Activated CD4-positive, alpha-beta T cell treated with anti-CD3 and anti-CD28 coated beads for 36 hours (primary cell): ENCODE measurements at regions not wholly inside any gene's neighbourhood (a gene's known extent, or its start where the extent isn't known, plus 50 kb on each side); places are given as distances from the start of the nearest gene placed in this dataset.
A peak's percentile ranks its signal among the peaks of the same experiment; 100 is the strongest.

Experiments used
- ATAC-seq: fragments of 200-7000 bp; cut with Tn5 transposase; one replicate; pipeline ENCODE4 v1.10.0; 2021; ENCODE audit warnings: mild to moderate bottlenecking, moderate library complexity
- CTCF ChIA-PET: fragments of 350-600 bp; sonication (Branson Sonifier 250); formaldehyde crosslinking; loops from one replicate; lab custom pipeline; 2021; ENCODE audit warnings: antibody characterized with exemption; lab: Charles Lee
- POLR2A ChIA-PET: fragments of 350-600 bp; sonication (Branson Sonifier 250); formaldehyde crosslinking; loops from one replicate; lab custom pipeline; 2021; ENCODE audit warnings: antibody characterized with exemption, inconsistent platforms; lab: Charles Lee
- DNase-seq: peaks from one replicate; pipeline ENCODE4 v3.0.0-alpha.2; 2020
- H3K27ac Mint-ChIP-seq: one replicate; pipeline ENCODE4 v1.8.0; 2021; ENCODE audit warnings: mixed read lengths
- H3K27me3 Mint-ChIP-seq: one replicate; pipeline ENCODE4 v1.8.0; 2021; ENCODE audit warnings: mixed read lengths
- H3K36me3 Mint-ChIP-seq: one replicate; pipeline ENCODE4 v1.8.0; 2021; ENCODE audit warnings: low read depth, mixed read lengths
- H3K4me1 Mint-ChIP-seq: one replicate; pipeline ENCODE4 v1.8.0; 2021; ENCODE audit warnings: mixed read lengths
- H3K4me3 Mint-ChIP-seq: one replicate; pipeline ENCODE4 v1.8.0; 2021; ENCODE audit warnings: mild to moderate bottlenecking, moderate library complexity, mixed read lengths
- H3K9me3 Mint-ChIP-seq: one replicate; pipeline ENCODE4 v1.8.0; 2021; ENCODE audit warnings: low read depth, mixed read lengths
- intact Hi-C, 2 experiments: fragments of 100-400 bp; cut with DNase I in 1 of 2; cut with micrococcal nuclease in 1 of 2; formaldehyde crosslinking; loops; one replicate each; pipeline versions ENCODE4 v1.14.2 to v1.15.1; 2022 to 2024; cut with DNase I, micrococcal nuclease

GRCh38 chr2:19500126-19500525, 141.7 kb upstream of the OSR1 start:
- intact Hi-C loops: no loop called here
- no peaks in the 10 kb centered on the region for H3K4me1 Mint-ChIP-seq
- ChIA-PET CTCF (no interaction called here), POLR2A (no interaction called here)
- H3K27me3 Mint-ChIP-seq: peaks cover 5% of the 10 kb centered on the region
- H3K36me3 Mint-ChIP-seq: no peaks in the 10 kb centered on the region
- no peak overlapping the region for H3K27ac Mint-ChIP-seq
- no peak for ATAC-seq
- H3K9me3 Mint-ChIP-seq: no peaks in the 10 kb centered on the region
- H3K4me3 Mint-ChIP-seq: no peak overlapping the region
- DNase-seq: no peak

- POLR2A ChIA-PET: no interaction called here
Measured at GRCh38 chr2:19496646-19497045, 138.2 kb upstream of the OSR1 start.

GRCh38 chr2:19494241-19494640, 135.8 kb upstream of the OSR1 start:
- Mint-ChIP-seq H3K9me3 (no peaks in the 10 kb centered on the region), H3K4me1 (no peaks in the 10 kb centered on the region), H3K27ac (no peak overlapping the region), H3K27me3 (peaks cover 27% of the 10 kb centered on the region), H3K4me3 (no peak overlapping the region), H3K36me3 (no peaks in the 10 kb centered on the region)
- DNase-seq (no peak), ATAC-seq (no peak)
- ChIA-PET CTCF (no interaction called here), POLR2A (no interaction called here)
- intact Hi-C loops: loop anchor here in 1 of 2 experiments (10.0 kb wide), 1 partner anchor 931 kb away; no protein-coding TSS in a partner anchor

More at GRCh38 chr2:19496646-19497045, 138.2 kb upstream of the OSR1 start:
- Mint-ChIP-seq H3K36me3 (no peaks in the 10 kb centered on the region), H3K9me3 (no peaks in the 10 kb centered on the region), H3K4me3 (no peak overlapping the region), H3K27me3 (peaks cover 11% of the 10 kb centered on the region), H3K4me1 (no peaks in the 10 kb centered on the region), H3K27ac (no peak overlapping the region)
- DNase-seq: no peak
- CTCF ChIA-PET: no interaction called here
- no peak for ATAC-seq
- intact Hi-C loops: loop anchor here in 1 of 2 experiments (10.0 kb wide), 1 partner anchor 928 kb away; no protein-coding TSS in a partner anchor

- Mint-ChIP-seq H3K27me3 (peaks cover 32% of the 10 kb centered on the region), H3K9me3 (no peaks in the 10 kb centered on the region), H3K36me3 (no peaks in the 10 kb centered on the region), H3K4me1 (peaks cover 6% of the 10 kb centered on the region), H3K27ac (no peak overlapping the region), H3K4me3 (no peak overlapping the region)
- DNase-seq (no peak), ATAC-seq (no peak)
- intact Hi-C loops: loop anchor here in 1 of 2 experiments (10.0 kb wide), 1 partner anchor 933 kb away; no protein-coding TSS in a partner anchor
- ChIA-PET CTCF (no interaction called here), POLR2A (no interaction called here)
Measured at GRCh38 chr2:19491796-19492195, 133.4 kb upstream of the OSR1 start.

GRCh38 chr2:19490846-19491435, 132.5 kb upstream of the OSR1 start:
- Mint-ChIP-seq H3K36me3 (no peaks in the 10 kb centered on the region), H3K9me3 (no peaks in the 10 kb centered on the region), H3K27me3 (peaks cover 34% of the 10 kb centered on the region), H3K27ac (no peak overlapping the region), H3K4me1 (peaks cover 6% of the 10 kb centered on the region), H3K4me3 (no peak overlapping the region)
- DNase-seq (no peak), ATAC-seq (no peak)
- ChIA-PET CTCF (interaction anchor here (0.7 kb wide), 1 partner anchor 77 kb away, joined by 3 read pairs; no protein-coding TSS in a partner anchor), POLR2A (no interaction called here)
- intact Hi-C loops: loop anchor here in 1 of 2 experiments (10.0 kb wide), 1 partner anchor 934 kb away; no protein-coding TSS in a partner anchor

GRCh38 chr2:19488009-19488691, 129.7 kb upstream of the OSR1 start:
- Mint-ChIP-seq H3K4me3 (no peak overlapping the region), H3K27me3 (peaks cover 34% of the 10 kb centered on the region), H3K36me3 (no peaks in the 10 kb centered on the region), H3K4me1 (peaks cover 6% of the 10 kb centered on the region), H3K27ac (no peak overlapping the region), H3K9me3 (no peaks in the 10 kb centered on the region)
- DNase-seq (peak; percentile 50), ATAC-seq (peak; percentile 96)
- ChIA-PET CTCF (interaction anchor here (1.0 kb wide), 2 partner anchors 31 to 60 kb away, joined by 3 read pairs; no protein-coding TSS in a partner anchor), POLR2A (no interaction called here)
- intact Hi-C loops: no loop called here

- CTCF ChIA-PET: no interaction called here
- DNase-seq (no peak), ATAC-seq (no peak)
- intact Hi-C loops: no loop called here
- peaks cover 13% of the 10 kb centered on the region for H3K27me3 Mint-ChIP-seq
- no peaks in the 10 kb centered on the region for H3K36me3 Mint-ChIP-seq
- no peaks in the 10 kb centered on the region for H3K9me3 Mint-ChIP-seq
- no peak overlapping the region for H3K27ac Mint-ChIP-seq
- POLR2A ChIA-PET: no interaction called here
- H3K4me3 Mint-ChIP-seq: no peak overlapping the region
- peaks cover 6% of the 10 kb centered on the region for H3K4me1 Mint-ChIP-seq
Measured at GRCh38 chr2:19484736-19485135, 126.3 kb upstream of the OSR1 start.

GRCh38 chr2:19480673-19481072, 122.2 kb upstream of the OSR1 start:
- Mint-ChIP-seq H3K27me3 (peaks cover 16% of the 10 kb centered on the region), H3K36me3 (no peaks in the 10 kb centered on the region), H3K4me1 (no peaks in the 10 kb centered on the region), H3K4me3 (no peak overlapping the region), H3K27ac (no peak overlapping the region), H3K9me3 (no peaks in the 10 kb centered on the region)
- intact Hi-C loops: no loop called here
- ChIA-PET POLR2A (no interaction called here), CTCF (no interaction called here)
- no peak for DNase-seq
- no peak for ATAC-seq

- DNase-seq (no peak), ATAC-seq (no peak)
- CTCF ChIA-PET: no interaction called here
- Mint-ChIP-seq H3K4me1 (no peaks in the 10 kb centered on the region), H3K9me3 (no peaks in the 10 kb centered on the region), H3K4me3 (no peak overlapping the region), H3K27ac (no peak overlapping the region), H3K27me3 (peaks cover 16% of the 10 kb centered on the region), H3K36me3 (no peaks in the 10 kb centered on the region)
- intact Hi-C loops: no loop called here
- POLR2A ChIA-PET: no interaction called here
Measured at GRCh38 chr2:19479666-19480065, 121.2 kb upstream of the OSR1 start.

- CTCF ChIA-PET: no interaction called here
- no peaks in the 10 kb centered on the region for H3K9me3 Mint-ChIP-seq
- peaks cover 11% of the 10 kb centered on the region for H3K4me1 Mint-ChIP-seq
- H3K27me3 Mint-ChIP-seq: peaks cover 20% of the 10 kb centered on the region
- no peaks in the 10 kb centered on the region for H3K36me3 Mint-ChIP-seq
- no peak overlapping the region for H3K27ac Mint-ChIP-seq
- POLR2A ChIA-PET: no interaction called here
- H3K4me3 Mint-ChIP-seq: no peak overlapping the region
- ATAC-seq: no peak
- intact Hi-C loops: no loop called here
- DNase-seq: no peak
Measured at GRCh38 chr2:19478409-19478808, 120.0 kb upstream of the OSR1 start.

- intact Hi-C loops: no loop called here
- POLR2A ChIA-PET: no interaction called here
- ATAC-seq (no peak), DNase-seq (no peak)
- H3K4me3 Mint-ChIP-seq: no peak overlapping the region
- no peak overlapping the region for H3K27ac Mint-ChIP-seq
- no peaks in the 10 kb centered on the region for H3K9me3 Mint-ChIP-seq
- H3K4me1 Mint-ChIP-seq: peaks cover 13% of the 10 kb centered on the region
- peaks cover 29% of the 10 kb centered on the region for H3K27me3 Mint-ChIP-seq
- CTCF ChIA-PET: no interaction called here
- H3K36me3 Mint-ChIP-seq: no peaks in the 10 kb centered on the region
Measured at GRCh38 chr2:19476327-19476726, 117.9 kb upstream of the OSR1 start.

GRCh38 chr2:19474128-19474527, 115.7 kb upstream of the OSR1 start:
- ChIA-PET POLR2A (no interaction called here), CTCF (no interaction called here)
- intact Hi-C loops: no loop called here
- Mint-ChIP-seq H3K4me1 (peaks cover 13% of the 10 kb centered on the region), H3K9me3 (no peaks in the 10 kb centered on the region), H3K27me3 (peaks cover 27% of the 10 kb centered on the region), H3K36me3 (no peaks in the 10 kb centered on the region), H3K27ac (no peak overlapping the region), H3K4me3 (no peak overlapping the region)
- DNase-seq: peak; percentile 62
- peak; percentile 68 for ATAC-seq
